Left renal pelvis (tissue), 4 donors: ENCODE measurements at regions not wholly inside any gene's neighbourhood (a gene's known extent, or its start where the extent isn't known, plus 50 kb on each side); places are given as distances from the start of the nearest gene placed in this dataset.
"Not testable (repeated sequence)": the region's sequence is repeated elsewhere in the genome, so short reads cannot be mapped to it uniquely, and the experiment has no call there.

Experiments
- DNase-seq, 4 donors: peaks; one replicate each; pipeline ENCODE4 v3.0.0-alpha.2; 2013; ENCODE audit warnings: low read depth in 4 of 4, low spot score in 3 of 4

GRCh38 chr12:42933461-42934081 is 344.0 kb upstream of the PRICKLE1 start:
- no peak for DNase-seq

GRCh38 chr12:42932936-42933335 is 343.4 kb upstream of the PRICKLE1 start:
- no peak for DNase-seq

GRCh38 chr12:42926232-42926631 is 336.7 kb upstream of the PRICKLE1 start:
- DNase-seq = no peak

GRCh38 chr12:42924482-42924881 is 334.9 kb upstream of the PRICKLE1 start:
- DNase-seq = no peak

- DNase-seq = no peak
Observed at GRCh38 chr12:42923583-42923982, 334.0 kb upstream of the PRICKLE1 start.

GRCh38 chr12:42923156-42923555 is 333.6 kb upstream of the PRICKLE1 start:
- no peak for DNase-seq

GRCh38 chr12:42922505-42922850 is 332.9 kb upstream of the PRICKLE1 start:
- DNase-seq = no peak

GRCh38 chr12:42921741-42922504 is 332.4 kb upstream of the PRICKLE1 start:
- no peak for DNase-seq

GRCh38 chr12:42919691-42920090 is 330.1 kb upstream of the PRICKLE1 start:
- no peak for DNase-seq

- no peak for DNase-seq
Observed at GRCh38 chr12:42918443-42918842, 328.9 kb upstream of the PRICKLE1 start.

GRCh38 chr12:42916143-42916542 is 326.6 kb upstream of the PRICKLE1 start:
- no peak for DNase-seq

- DNase-seq = no peak
Observed at GRCh38 chr12:42915426-42915825, 325.9 kb upstream of the PRICKLE1 start.

- DNase-seq = no peak
Observed at GRCh38 chr12:42912367-42912766, 322.8 kb upstream of the PRICKLE1 start.

GRCh38 chr12:42910656-42911055 is 321.1 kb upstream of the PRICKLE1 start:
- no peak for DNase-seq

- DNase-seq = no peak
Observed at GRCh38 chr12:42908712-42909111, 319.2 kb upstream of the PRICKLE1 start.

GRCh38 chr12:42906801-42907200 is 317.3 kb upstream of the PRICKLE1 start:
- DNase-seq = not testable (repeated sequence)

GRCh38 chr12:42905419-42905705 is 315.8 kb upstream of the PRICKLE1 start:
- DNase-seq = no peak

GRCh38 chr12:42904683-42905418 is 315.3 kb upstream of the PRICKLE1 start:
- no peak for DNase-seq

- DNase-seq = no peak
Observed at GRCh38 chr12:42903736-42904135, 314.2 kb upstream of the PRICKLE1 start.

- no peak for DNase-seq
Observed at GRCh38 chr12:42902001-42902400, 312.5 kb upstream of the PRICKLE1 start.

GRCh38 chr12:42893803-42894202 is 304.3 kb upstream of the PRICKLE1 start:
- DNase-seq = no peak
